SU-DHL-6 (cell line): ENCODE measurements at regions not wholly inside any gene's neighbourhood (a gene's known extent, or its start where the extent isn't known, plus 50 kb on each side); places are given as distances from the start of the nearest gene placed in this dataset.

Experiments used
- H2AFZ ChIP-seq: fragments of 200-600 bp; sonication (generic); 2 replicates; pipeline ENCODE4 v1.6.1; 2014; ENCODE audit warnings: low read depth, mild to moderate bottlenecking, moderate library complexity, mixed read lengths, antibody characterized with exemption, low read length; ENCODE audit not compliant: severe bottlenecking
- H3F3A ChIP-seq: fragments of 200-600 bp; shearing (Covaris generic); 2 replicates; pipeline ENCODE4 v1.6.0; 2016; ENCODE audit warnings: antibody characterized with exemption, mild to moderate bottlenecking; ENCODE audit not compliant: insufficient read depth
- H3K27ac ChIP-seq: fragments of 200-600 bp; sonication (generic); 2 replicates; pipeline ENCODE4 v1.5.1; 2016; ENCODE audit warnings: low read depth, mild to moderate bottlenecking, low read length, moderate library complexity, mixed read lengths
- H3K27me3 ChIP-seq: fragments of 200-600 bp; sonication (generic), shearing (Covaris generic); 2 replicates; pipeline ENCODE4 v1.6.0; 2014; ENCODE audit warnings: mild to moderate bottlenecking, low read length
- H3K36me3 ChIP-seq: fragments of 200-600 bp; sonication (generic); 2 replicates; pipeline ENCODE4 v1.6.1; 2014; ENCODE audit warnings: mild to moderate bottlenecking, low read length, mixed read lengths
- H3K4me2 ChIP-seq: fragments of 300-600, 200-600 bp; shearing (Covaris generic), sonication (generic); 2 replicates; pipeline ENCODE4 v1.6.0; 2014; ENCODE audit warnings: low read length, low read depth, mild to moderate bottlenecking; ENCODE audit not compliant: poor library complexity, severe bottlenecking
- H3K4me3 ChIP-seq: fragments of 200-600 bp; sonication (generic); 2 replicates; pipeline ENCODE4 v1.5.1; 2014; ENCODE audit warnings: antibody characterized with exemption, low read length, mild to moderate bottlenecking, mixed read lengths; ENCODE audit not compliant: insufficient read depth, poor library complexity, severe bottlenecking
- H3K79me2 ChIP-seq: fragments of 200-600 bp; sonication (generic); 2 replicates; pipeline ENCODE4 v1.6.1; 2014; ENCODE audit warnings: mild to moderate bottlenecking, low read length, moderate library complexity; ENCODE audit not compliant: insufficient read depth
- H3K9ac ChIP-seq: fragments of 200-600 bp; sonication (generic); 2 replicates; pipeline ENCODE4 v1.7.0; 2014; ENCODE audit warnings: mild to moderate bottlenecking, low read length
- H3K9me2 ChIP-seq: fragments of 200-600 bp; sonication (generic); replicated peaks from 2 replicates; pipeline ENCODE4 v1.6.1; 2014; ENCODE audit warnings: low read length; ENCODE audit not compliant: insufficient read depth
- H3K9me3 ChIP-seq: fragments of 200-600 bp; sonication (generic); 2 replicates; pipeline ENCODE4 v1.6.1; 2014; ENCODE audit warnings: low read length, mixed read lengths; ENCODE audit not compliant: insufficient read depth
- H4K20me1 ChIP-seq: fragments of 200-600 bp; sonication (generic); 2 replicates; pipeline ENCODE4 v1.6.1; 2014; ENCODE audit warnings: low read depth, mild to moderate bottlenecking, antibody characterized with exemption, low read length, moderate library complexity, mixed read lengths
- EZH2phosphoT487 ChIP-seq: fragments of 200-600 bp; sonication (generic), shearing (Covaris generic); conservative IDR thresholded peaks from 2 replicates; pipeline ENCODE4 v1.6.1; 2018; ENCODE audit warnings: mild to moderate bottlenecking, antibody characterized with exemption, low read length, moderate library complexity, mixed read lengths
- TF ChIP-seq, protein P1 (sequence below): fragments of 200-600 bp; sonication (generic); IDR thresholded peaks from one replicate; pipeline ENCODE4 v1.5.1; 2017; ENCODE audit warnings: antibody characterized with exemption, mild to moderate bottlenecking, low read length, moderate library complexity; ENCODE audit not compliant: insufficient read depth, poor library complexity, severe bottlenecking

DNA sequence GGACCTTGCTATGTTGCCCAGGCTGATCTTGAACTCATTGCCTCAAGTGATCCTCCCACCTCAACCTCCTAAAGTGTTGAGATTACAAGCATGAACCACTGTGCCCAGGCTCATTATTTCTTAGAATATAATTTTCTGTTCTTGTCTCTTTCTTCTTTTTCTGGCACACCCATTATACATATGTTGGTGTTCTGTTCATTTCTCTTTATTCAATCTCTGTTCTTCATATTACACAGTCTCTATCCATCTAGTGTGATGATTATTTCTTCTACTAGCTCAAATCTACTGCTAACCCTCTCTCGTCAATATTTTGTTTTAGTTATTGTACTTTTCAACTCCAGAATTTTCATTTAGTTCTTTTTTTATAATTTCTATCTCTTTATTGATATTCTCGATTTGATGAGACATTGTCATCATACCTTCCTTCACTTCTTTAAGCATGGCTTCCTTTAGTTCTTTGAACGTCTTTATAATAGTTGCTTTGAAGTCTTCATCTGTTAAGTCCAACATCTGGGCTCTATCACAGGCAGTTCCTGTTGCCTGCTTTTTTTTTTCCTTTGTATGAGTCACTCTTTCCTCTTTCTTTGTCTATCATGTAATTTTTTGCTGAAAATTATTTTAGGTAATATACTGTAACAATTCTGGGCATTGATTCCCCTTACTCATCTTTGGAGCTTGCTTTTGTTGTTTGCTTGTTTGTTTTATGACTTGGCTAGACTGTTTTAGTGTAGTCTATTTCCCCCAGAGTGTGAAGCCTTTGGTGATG lies 196.4 kb upstream of the NABP1 start:
- TF ChIP-seq EZH2phosphoT487, result no peak
- TF ChIP-seq, protein P1, sequence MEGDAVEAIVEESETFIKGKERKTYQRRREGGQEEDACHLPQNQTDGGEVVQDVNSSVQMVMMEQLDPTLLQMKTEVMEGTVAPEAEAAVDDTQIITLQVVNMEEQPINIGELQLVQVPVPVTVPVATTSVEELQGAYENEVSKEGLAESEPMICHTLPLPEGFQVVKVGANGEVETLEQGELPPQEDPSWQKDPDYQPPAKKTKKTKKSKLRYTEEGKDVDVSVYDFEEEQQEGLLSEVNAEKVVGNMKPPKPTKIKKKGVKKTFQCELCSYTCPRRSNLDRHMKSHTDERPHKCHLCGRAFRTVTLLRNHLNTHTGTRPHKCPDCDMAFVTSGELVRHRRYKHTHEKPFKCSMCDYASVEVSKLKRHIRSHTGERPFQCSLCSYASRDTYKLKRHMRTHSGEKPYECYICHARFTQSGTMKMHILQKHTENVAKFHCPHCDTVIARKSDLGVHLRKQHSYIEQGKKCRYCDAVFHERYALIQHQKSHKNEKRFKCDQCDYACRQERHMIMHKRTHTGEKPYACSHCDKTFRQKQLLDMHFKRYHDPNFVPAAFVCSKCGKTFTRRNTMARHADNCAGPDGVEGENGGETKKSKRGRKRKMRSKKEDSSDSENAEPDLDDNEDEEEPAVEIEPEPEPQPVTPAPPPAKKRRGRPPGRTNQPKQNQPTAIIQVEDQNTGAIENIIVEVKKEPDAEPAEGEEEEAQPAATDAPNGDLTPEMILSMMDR, result no peak
- Histone ChIP-seq H3K9me2 (no peaks in the 10 kb centered on the region), H3K36me3 (no peaks in the 10 kb centered on the region), H3K9ac (no peak overlapping the region), H3F3A (no peaks in the 10 kb centered on the region), H3K4me3 (no peak overlapping the region), H3K27me3 (no peaks in the 10 kb centered on the region), H3K4me2 (no peak overlapping the region), H3K79me2 (no peaks in the 10 kb centered on the region), H3K27ac (no peak overlapping the region), H4K20me1 (no peaks in the 10 kb centered on the region), H2AFZ (no peak overlapping the region), H3K9me3 (no peaks in the 10 kb centered on the region)

DNA sequence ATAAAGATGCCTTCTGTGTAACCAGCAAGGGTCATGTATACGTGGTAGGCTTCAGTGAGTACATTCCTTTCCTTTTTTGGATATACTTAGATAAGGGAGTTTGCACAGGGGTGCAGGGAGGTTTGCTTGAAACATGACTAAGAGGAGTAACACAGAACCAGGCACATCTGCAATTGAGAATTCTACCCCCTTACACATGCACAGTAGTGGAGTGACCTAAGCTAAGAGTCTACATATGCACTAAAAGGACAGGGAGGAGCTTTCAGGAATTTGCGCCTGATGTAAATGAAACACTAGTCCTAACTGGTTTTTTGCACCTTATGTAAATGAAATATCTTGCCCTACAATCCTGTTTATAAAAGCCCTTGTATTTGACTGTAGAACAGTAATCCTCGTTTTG lies 194.8 kb upstream of the NABP1 start:
- Histone ChIP-seq H3F3A (no peaks in the 10 kb centered on the region), H3K9me2 (no peaks in the 10 kb centered on the region), H3K27ac (no peak overlapping the region), H3K4me2 (no peak overlapping the region), H3K4me3 (no peak overlapping the region), H3K79me2 (no peaks in the 10 kb centered on the region), H3K9me3 (no peaks in the 10 kb centered on the region), H3K9ac (no peak overlapping the region), H4K20me1 (no peaks in the 10 kb centered on the region), H3K27me3 (no peaks in the 10 kb centered on the region), H2AFZ (no peak overlapping the region), H3K36me3 (no peaks in the 10 kb centered on the region)
- TF ChIP-seq, protein P1, result no peak
- no peak for TF ChIP-seq EZH2phosphoT487

DNA sequence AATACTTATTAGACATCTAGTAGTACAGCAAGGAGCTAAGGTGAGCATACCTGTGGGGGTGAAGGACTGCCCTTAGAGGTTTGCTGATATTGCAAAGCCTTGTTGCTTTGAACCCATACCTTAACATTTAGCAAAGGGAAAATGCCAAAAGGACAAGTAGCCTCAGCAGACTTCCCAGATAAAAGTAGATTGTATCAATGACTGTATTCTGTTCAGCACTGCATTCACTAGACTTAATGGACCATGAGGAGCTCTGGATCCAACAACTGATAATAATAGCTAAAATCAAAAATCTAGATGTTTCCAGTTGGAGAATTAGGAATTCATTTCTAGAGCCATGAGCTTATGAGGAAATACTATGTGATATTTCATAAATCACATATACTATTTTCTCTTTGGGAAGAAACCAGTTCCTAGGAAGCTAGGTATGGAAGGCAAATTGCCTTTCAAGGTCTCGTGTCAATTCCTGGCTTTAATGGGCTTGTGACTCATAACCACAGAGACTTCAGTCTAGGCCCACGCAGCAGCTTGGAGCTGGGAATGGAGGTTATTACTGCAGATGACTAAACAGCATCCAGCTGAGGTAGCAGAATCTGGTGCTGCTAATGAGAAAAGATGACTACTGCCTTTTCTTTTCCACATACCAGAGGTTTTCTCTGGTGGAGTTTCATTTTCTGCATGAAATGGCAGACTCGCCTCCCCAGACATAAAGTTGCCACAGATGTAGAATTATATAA lies 191.2 kb upstream of the NABP1 start:
- H3K4me3 ChIP-seq, result no peak overlapping the region
- no peaks in the 10 kb centered on the region for H3K27me3 ChIP-seq
- H3K9me3 ChIP-seq, result no peaks in the 10 kb centered on the region
- H3K36me3 ChIP-seq, result no peaks in the 10 kb centered on the region
- H3K9ac ChIP-seq, result no peak overlapping the region
- no peak overlapping the region for H2AFZ ChIP-seq
- H3K27ac ChIP-seq, result no peak overlapping the region
- H4K20me1 ChIP-seq, result no peaks in the 10 kb centered on the region
- TF ChIP-seq EZH2phosphoT487, result no peak
- TF ChIP-seq, protein P1, result no peak
- no peaks in the 10 kb centered on the region for H3K9me2 ChIP-seq
- H3K4me2 ChIP-seq, result no peak overlapping the region
- no peaks in the 10 kb centered on the region for H3F3A ChIP-seq
- H3K79me2 ChIP-seq, result no peaks in the 10 kb centered on the region
